ENCODE measurements at regions not wholly inside any gene's neighbourhood (a gene's known extent, or its start where the extent isn't known, plus 50 kb on each side); places are given as distances from the start of the nearest gene placed in this dataset.

- Histone ChIP-seq H3K56ac (ENCODE audit: insufficient read length, low read depth, low read length) (no peak overlapping the region), H3K9ac (ENCODE audit: extremely low read depth, insufficient read length, low read length) (no peak overlapping the region), H3K4ac (ENCODE audit: low read depth, low read length) (no peak overlapping the region), H3K27ac (ENCODE audit: insufficient read length, low read depth, low read length) (no peak overlapping the region), H4K5ac (ENCODE audit: insufficient read length, low read depth, low read length) (no peak overlapping the region), H4K20me1 (ENCODE audit: control insufficient read depth, insufficient read depth, insufficient read length) (no peaks in the 10 kb centered on the region), H2AFZ (ENCODE audit: low read length) (no peak overlapping the region), H3K23me2 (ENCODE audit: insufficient read length, low read depth, low read length, poor library complexity, severe bottlenecking) (no peaks in the 10 kb centered on the region), H3T11ph (ENCODE audit: low read length) (no peak overlapping the region), H3K4me1 (ENCODE audit: insufficient read depth, low read length) (no peaks in the 10 kb centered on the region), H3K4me2 (ENCODE audit: insufficient read depth, insufficient read length, low read length) (no peak overlapping the region), H3K79me2 (ENCODE audit: insufficient read depth, low read length) (no peaks in the 10 kb centered on the region), H2BK120ac (ENCODE audit: low read depth, low read length, poor library complexity, severe bottlenecking) (no peak overlapping the region), H4K91ac (ENCODE audit: insufficient read length, low read depth, low read length) (no peak overlapping the region), H3K18ac (ENCODE audit: insufficient read length, low read depth, low read length) (no peak overlapping the region), H3K9me3 (ENCODE audit: control insufficient read depth, low read depth, low read length) (no peaks in the 10 kb centered on the region), H2AK5ac (ENCODE audit: insufficient read length, low read length) (no peak overlapping the region), H2BK5ac (ENCODE audit: insufficient read length, low read length) (no peak overlapping the region), H3K14ac (ENCODE audit: insufficient read depth, low read length) (no peak overlapping the region), H2BK15ac (ENCODE audit: low read depth, low read length) (no peak overlapping the region), H3K27me3 (ENCODE audit: insufficient read depth, low read length) (no peaks in the 10 kb centered on the region), H2BK12ac (ENCODE audit: insufficient read length, low read depth, low read length) (no peak overlapping the region), H3K79me1 (ENCODE audit: insufficient read depth, low read depth, low read length, poor library complexity, severe bottlenecking) (no peaks in the 10 kb centered on the region), H4K8ac (replicated peaks; ENCODE audit: insufficient read length, low read depth, low read length) (no peak overlapping the region), H3K23ac (ENCODE audit: insufficient read length, low read depth, low read length) (no peak overlapping the region), H2BK20ac (ENCODE audit: low read depth, low read length, poor library complexity, severe bottlenecking) (no peak overlapping the region)
- Mint-ChIP-seq H3K27me3 (ENCODE audit: low read depth) (no peaks in the 10 kb centered on the region; the same call in none of the 2 replicates), H3K4me3 (no peak overlapping the region), H3K36me3 (ENCODE audit: insufficient read depth in 1 of 3, low read depth in 3 of 3) (peaks cover 0 to 6% (median 0%) of the 10 kb centered on the region in 3 experiments; a peak in 2 of 7 replicates), H3K4me1 (peaks cover 11 to 15% of the 10 kb centered on the region in 2 experiments), H3K9me3 (peaks cover 0 to 3% of the 10 kb centered on the region in 2 experiments; a peak in 1 of 5 replicates), H3K27ac (no peak overlapping the region)
- no CpG with 5 or more reads among the region's 4 CpGs for WGBS (ENCODE audit: extremely low coverage, insufficient read length, low lambda C conversion rate)
- TF ChIP-seq CTCF (conservative IDR thresholded peaks at IDR 0.05): no peak
- no peak for DNase-seq
Measured at GRCh38 chr13:59497621-59498247, 666.0 kb downstream of the DIAPH3 start.
